G401.6 (cell line): ENCODE measurements at regions not wholly inside any gene's neighbourhood (a gene's known extent, or its start where the extent isn't known, plus 50 kb on each side); places are given as distances from the start of the nearest gene placed in this dataset.
"Not testable (repeated sequence)": the region's sequence is repeated elsewhere in the genome, so short reads cannot be mapped to it uniquely, and the experiment has no call there.

Source experiments
- FAIRE-seq: peaks from 2 replicates; lab custom pipeline; 2012; peaks lifted over from hg19 to GRCh38; lab: Jason Lieb, UNC

DNA sequence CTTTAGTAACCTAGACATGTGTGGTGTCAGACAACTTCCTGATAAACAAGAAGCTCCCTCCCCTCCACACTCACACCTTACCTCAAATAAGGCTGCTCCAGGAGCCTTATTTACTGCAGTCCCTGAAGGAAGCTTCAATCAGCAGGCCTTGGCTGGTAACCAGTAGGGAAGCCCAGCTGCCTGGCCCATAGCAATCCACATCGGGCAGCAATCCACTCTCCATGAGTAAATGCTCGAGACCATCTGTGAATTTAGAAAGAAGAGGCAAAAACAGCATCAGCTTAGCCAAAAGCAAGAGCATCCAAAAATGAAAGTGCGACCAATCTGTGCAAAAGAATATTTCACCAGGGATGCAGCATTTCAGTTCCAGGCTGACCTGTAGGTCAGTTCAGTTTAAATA is 213.3 kb upstream of the TUSC1 start:
- no peak for FAIRE-seq

DNA sequence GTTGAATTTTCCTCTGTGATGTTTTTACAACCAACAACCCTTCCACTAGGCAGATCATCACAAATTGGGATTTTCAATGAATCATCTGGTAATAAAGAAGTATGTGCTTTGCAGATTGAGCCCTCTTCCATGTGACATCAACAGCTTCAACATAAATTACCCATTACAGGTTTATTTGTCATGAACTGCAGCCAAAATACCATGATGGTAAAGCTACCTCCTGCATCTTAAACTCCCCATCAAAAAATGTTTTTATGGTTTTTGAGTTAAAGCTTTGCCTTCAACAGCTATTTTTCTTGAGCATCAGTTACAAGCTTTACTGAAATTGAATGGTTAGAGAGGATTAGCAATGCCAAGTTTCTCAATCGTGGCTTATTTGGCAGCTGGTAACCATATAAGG is 211.4 kb upstream of the TUSC1 start:
- no peak for FAIRE-seq

DNA sequence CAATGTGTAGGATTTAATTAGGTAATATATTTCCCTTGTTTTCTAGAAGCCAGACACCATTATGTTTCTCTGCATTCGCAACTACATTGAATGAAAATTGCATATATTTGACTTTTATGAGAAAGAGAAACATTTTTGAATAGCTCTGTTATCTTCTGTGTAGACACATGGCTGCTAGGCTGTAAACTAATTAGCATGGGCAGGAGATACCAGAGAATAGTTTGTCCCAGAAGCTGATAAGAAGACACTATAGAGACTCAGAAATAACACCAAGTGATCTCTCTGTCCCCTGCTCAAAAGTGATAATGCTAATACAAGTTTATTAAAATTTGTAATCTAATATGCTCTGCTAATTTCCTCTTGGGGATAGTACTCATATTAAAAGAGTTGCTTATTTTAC is 198.0 kb upstream of the TUSC1 start:
- FAIRE-seq, result no peak

DNA sequence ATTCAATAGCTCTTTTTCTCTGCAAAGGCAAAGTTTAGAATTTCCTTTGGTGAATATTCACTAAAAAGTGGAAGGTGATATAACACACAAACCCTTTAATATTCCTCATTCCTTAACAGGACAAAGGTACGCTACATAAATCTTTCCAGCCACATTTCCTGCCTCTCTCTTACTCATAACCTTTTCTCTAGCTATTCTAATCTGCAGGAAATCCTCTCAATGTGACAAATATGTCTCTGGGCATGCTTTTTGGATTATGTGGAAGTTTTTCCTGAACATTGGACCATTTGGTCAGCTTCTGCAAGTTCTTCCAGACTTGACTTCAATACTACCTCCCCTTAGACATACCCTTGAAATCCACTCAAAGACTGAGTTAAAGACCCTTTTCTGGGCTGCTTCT is 186.3 kb upstream of the TUSC1 start:
- FAIRE-seq, result no peak

DNA sequence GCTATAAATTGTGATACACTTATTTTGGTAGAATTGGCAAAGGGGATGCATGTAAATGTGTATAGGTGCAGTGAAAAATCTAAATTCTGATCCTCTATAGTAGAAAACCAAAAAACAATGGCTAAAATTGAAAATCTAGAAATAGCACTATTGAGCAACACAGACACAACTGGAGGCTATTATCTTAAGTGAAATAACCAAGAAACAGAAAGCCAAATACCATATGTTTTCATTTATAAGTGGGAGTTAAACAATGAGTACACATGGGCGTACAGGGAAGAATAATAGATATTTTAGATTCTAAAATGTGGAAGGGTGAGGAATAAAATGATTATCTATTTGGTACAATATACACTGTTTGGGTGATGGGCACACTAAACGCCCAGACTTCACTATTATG is 183.2 kb upstream of the TUSC1 start:
- no peak for FAIRE-seq

DNA sequence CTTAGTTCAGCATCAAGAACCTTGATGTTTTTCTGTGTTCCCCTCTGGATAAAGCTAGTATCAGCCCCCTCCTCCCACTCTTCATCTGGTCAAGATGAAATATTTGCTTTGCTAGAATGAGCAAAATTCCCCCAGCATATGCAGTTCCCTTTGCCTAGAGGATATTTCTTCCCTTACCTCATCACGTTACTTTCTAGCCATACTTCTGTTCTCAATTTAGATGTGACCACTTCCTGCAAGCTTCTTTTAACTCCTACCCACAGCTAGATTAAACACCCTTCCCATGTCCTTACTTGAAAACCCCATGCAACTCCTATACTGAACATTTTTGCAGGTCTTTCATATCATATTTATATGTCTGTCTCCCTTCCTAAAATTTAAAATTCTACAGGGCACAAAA is 178.9 kb upstream of the TUSC1 start:
- no peak for FAIRE-seq

DNA sequence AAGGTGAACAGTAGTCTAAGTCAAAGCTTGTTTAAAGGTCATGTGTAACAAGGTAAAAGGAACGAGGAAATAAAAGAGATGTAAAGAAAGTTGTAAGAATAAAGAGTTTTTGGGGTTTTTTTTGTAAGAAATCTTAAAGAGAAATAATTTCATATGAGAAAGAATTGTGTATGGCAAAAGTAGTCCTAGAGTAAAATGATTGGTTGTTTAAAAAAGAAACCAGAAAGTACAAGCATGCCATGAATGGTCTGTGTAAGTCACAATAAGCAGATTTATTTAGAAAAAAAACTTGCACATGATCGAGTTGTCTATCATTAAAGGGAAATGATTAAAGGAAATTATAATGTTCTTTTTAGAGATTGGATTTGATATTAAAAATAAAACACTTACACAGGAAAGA is 172.6 kb upstream of the TUSC1 start:
- FAIRE-seq, result no peak

DNA sequence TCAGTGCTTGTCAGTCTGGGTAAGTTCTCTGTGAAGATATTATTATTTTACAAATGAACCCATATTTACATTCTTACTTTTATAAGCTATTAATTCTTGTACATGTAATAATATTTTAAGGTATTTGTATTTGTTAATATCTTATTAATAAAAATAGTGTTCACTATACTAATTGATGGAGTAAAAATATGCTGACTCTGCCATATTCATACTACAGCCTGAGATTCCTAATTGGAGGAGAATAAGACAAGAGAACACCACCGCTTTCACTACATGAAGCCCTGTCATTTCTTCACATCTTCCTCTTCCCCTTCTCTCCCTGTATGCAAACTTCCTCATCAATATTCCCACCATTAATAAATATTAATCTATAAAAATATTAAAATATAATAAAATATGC is 167.6 kb upstream of the TUSC1 start:
- FAIRE-seq, result no peak

DNA sequence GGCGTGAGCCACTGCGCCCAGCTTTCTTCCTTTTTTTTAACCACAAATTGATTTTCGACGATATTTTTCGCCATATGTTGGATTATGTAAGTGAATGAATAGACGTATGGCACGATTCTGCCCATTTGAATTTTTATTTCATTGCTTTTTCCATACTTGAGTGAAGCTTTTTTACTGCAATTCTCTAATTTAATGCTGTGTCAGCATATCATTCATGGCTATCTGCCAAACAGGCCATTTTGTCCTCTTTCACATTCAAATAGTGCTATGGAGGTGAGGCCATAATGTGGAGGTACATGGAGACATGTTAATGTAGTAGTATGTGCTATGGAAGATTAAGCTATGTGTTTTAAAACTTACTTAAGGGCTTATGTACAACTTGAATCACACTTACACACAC is 152.1 kb upstream of the TUSC1 start:
- no peak for FAIRE-seq

DNA sequence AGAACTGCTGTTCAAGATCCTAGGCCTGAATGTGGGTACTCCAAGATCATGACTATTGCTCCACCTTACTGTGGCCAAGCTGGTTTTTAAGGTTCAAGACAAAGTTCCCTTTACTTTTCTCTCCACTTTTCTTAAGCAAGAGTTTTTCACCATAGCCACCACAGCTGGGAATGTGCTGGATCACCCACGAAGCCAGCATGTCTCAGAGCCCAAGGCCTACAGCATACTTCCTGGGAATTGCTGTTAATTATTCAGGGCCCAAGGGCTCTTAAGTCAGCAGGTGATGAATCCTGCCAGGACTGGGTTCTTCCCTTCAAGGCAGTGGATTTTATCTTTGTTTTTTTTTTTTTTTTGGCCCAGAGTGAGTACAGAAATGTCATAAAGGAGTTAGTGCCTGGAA is 149.4 kb upstream of the TUSC1 start:
- no peak for FAIRE-seq

DNA sequence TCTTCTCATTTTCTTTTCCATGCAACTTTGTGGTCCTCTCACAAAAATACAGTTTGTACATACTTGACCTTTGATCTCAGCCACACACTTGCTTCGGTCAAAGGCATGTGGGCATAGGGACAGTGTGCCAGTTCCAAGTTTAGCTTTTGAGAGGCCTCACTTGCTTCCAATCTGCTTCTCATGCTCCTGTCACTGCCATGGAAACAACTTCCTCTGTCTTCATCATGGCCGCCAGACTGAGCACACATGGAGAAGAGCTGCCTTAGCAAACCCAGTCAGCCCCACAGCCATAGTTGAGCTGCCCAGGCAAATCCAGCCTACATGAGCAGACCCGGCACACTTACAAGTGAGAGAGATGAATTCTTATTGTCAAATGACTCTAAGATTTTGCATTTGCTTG is 138.2 kb upstream of the TUSC1 start:
- FAIRE-seq, result no peak

DNA sequence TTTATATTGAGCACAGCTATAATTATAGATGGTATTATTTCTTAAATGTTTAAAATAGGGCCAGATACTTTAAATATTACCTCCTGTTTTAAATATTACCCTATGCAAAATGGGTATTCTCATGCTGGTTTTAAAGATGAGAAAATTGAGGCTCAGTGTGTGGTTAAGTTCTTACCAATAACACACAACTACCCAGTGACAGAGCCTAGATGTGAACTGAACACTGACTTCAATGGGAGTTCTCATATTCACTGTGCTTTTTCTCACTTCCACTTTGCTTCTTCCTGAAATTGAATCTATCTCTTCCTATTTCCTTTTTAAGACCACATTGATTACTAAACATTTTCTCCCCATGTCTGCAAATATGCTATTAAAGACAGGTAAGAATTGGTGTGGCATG is 135.8 kb upstream of the TUSC1 start:
- no peak for FAIRE-seq

DNA sequence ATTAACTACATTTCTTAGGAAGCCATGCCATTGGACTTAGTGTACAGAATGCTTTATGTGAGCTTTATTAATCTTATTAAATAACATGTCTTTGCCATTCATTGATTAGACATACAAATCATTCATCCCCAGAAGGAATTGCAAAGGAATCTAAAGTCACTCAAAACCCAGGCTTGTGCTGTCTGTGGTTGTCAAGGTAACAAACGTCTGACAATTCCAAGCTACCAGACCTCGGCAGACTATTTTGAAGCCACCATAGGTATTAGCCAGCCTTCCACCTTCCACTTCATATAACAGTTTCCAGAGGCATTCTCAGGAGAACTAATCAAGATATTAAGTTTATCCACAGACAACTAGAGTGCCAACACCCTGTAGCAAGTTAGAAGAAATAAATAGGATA is 135.2 kb upstream of the TUSC1 start:
- FAIRE-seq, result no peak

DNA sequence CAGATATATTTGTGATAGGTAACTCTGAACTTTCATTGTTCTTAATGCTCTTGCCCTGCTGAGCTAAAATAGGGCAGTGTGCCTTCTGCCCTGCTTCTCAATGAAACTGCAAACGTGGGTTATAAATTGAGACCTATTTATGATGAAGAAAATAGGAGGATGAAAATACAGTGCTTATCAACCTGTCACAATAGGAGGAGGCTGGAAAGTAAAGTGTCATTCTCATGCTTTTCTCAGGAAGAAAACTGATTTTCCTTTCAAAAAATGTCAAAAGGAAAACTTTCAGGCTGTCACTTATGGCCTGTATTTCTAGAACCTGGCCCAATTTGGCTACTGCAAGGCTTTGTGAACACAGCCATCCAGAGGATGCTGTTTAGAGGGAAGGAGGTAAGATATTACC is 130.3 kb upstream of the TUSC1 start:
- FAIRE-seq, result no peak

DNA sequence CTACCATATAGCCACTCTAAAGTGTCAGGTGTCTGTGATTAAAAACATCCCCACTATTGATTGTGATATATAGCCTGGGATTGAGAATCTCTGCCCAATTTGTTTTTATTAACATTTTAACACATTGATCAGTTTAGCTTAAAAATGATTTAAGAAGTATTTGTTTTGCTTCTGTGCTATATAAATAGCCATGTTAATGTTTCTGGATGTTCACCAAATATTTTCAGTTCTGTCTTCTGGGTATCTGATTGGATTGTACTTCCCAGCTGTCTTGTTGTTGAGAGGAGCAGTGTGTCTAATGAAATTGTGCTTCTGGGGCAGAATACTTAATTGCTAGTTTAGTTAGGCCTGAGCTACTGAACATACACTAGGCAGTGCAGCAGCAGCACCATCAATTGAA is 126.6 kb upstream of the TUSC1 start:
- no peak for FAIRE-seq

DNA sequence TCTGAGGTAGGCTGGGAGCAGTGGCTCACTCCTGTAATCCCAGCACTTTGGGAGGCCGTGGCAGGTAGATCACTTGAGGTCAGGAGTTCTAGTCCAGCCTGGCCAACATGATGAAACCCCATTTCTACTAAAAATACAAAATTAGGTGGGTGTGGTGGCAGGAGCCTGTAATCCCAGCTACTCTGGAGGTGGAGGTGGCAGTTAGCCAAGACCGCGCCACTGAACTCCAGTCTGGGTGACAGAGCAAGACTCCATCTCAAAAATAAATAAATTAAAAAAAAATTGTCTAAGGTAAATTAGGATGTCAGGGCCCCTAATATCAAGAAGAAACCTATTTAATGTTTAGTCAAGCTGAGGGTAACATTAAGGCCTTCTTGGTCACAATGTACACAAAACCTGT is 123.7 kb upstream of the TUSC1 start:
- FAIRE-seq, result not testable (repeated sequence)

DNA sequence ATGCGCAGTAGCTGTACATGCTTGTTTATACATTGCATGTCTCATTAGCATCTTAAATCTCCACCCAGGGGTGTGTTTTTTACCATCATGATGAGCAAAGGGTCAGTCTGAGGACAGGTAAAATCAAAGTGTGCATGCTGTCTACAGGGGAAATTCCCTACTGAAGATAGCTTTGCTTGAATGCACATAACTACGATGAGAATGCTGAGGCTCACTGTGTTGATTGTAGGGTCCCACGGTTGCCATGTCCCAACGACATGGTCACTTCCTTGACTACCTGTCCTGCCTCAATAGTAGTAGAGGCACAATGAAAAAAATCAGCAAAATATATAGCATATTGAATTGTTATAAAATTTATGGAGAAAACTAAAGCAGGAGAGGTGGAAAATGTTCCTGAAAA is 95.6 kb upstream of the TUSC1 start:
- FAIRE-seq, result no peak

DNA sequence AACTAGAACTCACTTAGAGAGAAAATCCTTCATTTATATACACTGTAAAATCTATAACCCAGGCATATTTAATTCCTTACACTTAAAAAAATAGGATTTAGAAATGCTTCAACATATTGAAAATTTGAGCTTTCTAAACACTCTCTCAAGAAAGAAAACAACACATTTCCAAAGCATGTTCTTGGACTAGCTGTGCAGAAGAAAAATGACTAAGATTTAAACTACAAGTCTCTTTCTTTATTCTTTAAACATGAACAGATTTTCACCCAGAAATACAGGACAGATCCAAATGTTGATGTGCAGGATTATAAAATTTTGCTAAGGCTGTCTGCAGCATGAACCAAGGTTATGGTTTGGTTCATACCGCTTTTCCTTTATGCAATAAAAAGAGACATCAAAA is 77.7 kb upstream of the TUSC1 start:
- FAIRE-seq, result no peak

DNA sequence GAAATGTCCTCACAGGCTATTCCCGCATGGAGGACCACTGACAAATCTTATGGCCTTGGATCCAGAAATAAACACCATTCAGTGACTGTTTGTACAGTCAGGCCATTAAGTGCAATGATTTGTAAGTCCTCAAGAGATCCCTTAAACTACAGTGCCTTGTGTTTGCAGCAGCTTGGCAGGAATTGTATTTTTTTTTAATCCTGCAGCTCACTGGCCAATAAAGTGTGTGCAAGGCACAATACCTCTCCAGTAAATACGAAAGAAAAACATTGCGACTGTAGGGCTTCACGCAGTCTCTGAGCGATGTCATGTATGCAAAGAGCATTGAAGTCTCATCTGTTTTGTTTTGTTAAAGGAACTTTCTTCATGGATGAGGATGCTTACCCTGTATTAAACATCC is 74.2 kb upstream of the TUSC1 start:
- FAIRE-seq, result no peak

DNA sequence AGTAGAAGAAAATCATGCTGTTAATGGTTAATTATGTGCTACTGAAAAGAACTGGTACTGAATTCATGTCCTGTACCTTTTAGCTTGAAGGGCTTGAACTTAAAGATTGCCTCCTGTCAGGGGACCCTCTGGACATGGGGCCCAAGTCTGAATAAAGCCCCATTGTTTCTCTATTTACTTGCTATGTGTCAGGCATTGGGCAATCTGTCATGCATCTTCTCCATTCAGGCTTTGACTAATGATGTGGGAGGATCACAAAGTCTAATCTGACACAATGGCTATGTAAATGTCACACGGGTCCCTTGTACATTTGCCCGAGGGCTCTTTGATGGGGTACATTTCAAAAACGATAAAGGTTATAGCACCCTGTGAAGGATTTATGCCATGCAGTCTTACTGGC is 64.0 kb upstream of the TUSC1 start:
- FAIRE-seq, result no peak

DNA sequence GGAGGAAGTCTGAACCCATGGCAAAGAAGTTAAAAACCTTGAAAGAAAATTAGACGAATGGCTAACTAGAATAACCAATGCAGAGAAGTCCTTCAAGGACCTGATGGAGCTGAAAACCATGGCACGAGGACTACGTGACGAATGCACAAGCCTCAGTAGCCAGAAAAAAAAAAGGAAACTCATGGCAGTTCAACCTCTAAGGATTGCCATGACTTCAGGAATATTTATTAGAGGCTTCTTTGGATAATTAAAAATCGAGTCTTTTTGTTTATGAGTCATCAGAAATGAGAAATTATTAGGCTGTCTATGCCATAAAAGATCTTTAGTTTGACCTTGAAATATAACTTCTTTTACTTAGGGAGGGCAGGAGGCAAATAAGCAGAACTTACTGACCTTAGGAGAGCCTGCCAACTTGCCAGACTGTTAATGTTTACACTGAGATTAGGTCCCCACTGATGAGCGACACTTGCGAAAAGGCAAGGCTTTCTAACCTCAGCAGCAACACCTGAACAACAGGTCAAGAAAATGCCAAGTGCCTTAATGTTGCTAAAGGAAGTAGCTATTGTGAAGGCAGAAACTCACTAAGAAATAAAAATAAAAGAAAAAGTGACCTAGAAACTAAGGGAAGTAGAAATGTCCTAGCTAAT is 55.2 kb upstream of the TUSC1 start:
- FAIRE-seq, result no peak

DNA sequence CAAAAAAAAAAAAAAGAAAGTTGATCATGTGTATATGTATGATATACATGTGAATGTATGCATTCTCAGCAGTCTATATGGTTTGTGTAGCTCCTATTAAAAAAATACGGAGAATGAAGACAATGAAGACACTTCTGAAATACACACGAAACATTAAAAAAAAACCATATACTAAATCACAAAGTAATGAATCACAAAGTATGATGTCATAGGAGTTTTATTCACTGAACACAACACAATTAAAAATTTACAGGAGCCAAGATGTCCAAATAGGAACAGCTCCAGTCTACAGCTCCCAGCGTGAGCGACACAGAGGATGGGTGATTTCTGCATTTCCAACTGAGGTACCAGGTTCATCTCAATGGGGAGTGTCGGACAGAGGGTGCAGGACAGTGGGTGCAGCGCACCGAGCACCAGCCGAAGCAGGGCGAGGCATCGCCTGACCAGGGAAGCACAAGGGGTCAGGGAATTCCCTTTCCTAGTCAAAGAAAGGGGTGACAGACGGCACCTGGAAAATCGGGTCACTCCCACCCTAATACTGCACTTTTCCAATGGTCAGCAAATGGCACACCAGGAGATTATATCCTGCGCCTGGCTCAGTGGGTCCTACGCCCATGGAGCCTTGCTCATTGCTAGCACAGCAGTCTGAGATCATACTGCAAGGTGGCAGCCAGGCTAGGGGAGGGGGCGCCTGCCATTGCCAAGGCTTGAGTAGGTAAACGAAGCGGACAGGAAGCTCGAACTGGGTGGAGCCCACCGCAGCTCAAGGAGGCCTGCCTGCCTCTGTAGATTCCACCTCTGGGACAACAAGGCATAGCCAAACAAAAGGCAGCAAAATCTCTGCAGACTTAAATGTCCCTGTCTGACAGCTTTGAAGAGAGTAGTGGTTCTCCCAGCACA is 53.9 kb upstream of the TUSC1 start:
- FAIRE-seq, result not testable (repeated sequence)
